ENCODE measurements at regions not wholly inside any gene's neighbourhood (a gene's known extent, or its start where the extent isn't known, plus 50 kb on each side); places are given as distances from the start of the nearest gene placed in this dataset.
"Not testable (repeated sequence)": the region's sequence is repeated elsewhere in the genome, so short reads cannot be mapped to it uniquely, and the experiment has no call there.

DNA sequence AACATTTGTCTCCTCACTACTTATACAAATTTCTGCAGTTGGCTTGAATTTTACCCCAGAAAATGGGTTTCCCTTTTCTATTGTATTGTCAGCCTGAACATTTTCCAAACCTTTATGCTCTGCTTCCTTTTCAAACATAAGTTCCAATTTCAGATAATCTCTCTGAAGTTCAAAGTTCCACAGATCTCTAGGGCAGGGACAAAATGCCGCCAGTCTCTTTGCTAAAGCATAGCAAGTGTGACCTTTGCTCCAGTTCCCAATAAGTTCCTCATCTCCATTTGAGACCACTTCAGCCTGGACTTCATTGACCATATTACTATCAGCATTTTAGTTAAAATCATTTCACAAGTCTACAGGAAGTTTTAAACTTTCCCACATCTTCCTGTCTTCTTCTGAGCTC is 571.1 kb upstream of the NRSN1 start:
- FAIRE-seq; in situ Hi-C loops (cut with HindIII; ENCODE audit: extremely low pct_ligation_motif_present, low pct_unique_long_range_greater_than_20kb): not testable (repeated sequence)

DNA sequence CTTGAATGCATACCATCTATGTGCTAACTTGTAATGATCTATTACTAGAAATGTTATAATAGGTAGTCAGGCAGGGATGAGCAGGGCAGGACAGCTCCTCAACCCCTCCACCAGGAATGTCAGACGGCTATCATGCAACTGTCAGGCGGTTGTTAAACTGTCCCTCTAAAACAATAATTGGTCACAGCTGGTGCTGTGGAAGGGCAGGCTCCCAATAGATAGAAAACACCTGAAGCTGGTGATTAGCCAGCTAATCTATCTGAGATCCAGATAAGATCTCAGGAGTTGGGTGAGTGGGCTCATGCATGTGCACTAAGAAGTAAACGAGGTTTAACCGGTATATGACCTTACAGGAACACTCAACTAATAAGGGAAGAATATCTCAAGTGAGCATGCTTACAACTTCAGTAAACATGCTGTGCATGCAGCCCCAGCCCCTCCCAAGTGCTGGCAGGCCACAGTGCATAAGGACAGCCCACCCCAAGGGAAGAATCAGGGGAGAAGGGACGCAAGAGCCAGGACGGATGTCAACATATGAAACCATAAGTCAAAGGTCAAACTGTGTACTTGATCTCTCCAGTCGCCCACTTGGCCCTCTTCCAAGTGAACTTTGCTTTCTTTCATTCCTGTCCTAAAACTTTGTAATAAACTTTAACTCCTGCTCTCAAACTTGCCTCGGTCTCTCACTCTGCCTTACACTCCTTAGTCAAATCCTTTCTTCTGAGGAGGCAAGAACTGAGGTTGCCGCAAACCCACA is 566.2 kb upstream of the NRSN1 start:
- CTCF ChIA-PET (ENCODE audit: low intra/inter-chr PET ratio, low total read pairs), result no interaction called here
- ATAC-seq (peak; percentile 73), FAIRE-seq (no peak), DNase-seq (ENCODE audit: low spot score) (peak; percentile 45)
- Histone ChIP-seq H2AFZ (ENCODE audit: low read length) (no peak overlapping the region), H3K79me2 (ENCODE audit: insufficient read depth, low read length) (no peaks in the 10 kb centered on the region), H3K36me3 (replicated peaks in 1 of 2; ENCODE audit: control insufficient read depth in 1 of 2, insufficient read depth in 2 of 2, low read length in 2 of 2) (no peaks in the 10 kb centered on the region), H3K4me1 (ENCODE audit: insufficient read depth, low read length) (peaks cover 11% of the 10 kb centered on the region), H3K9ac (ENCODE audit: insufficient read depth, low read depth, low read length) (no peak overlapping the region), H4K20me1 (ENCODE audit: insufficient read depth, low read length) (no peaks in the 10 kb centered on the region), H3K27me3 (ENCODE audit: control insufficient read depth in 1 of 2, insufficient read depth in 2 of 2, low read length in 2 of 2) (no peaks in the 10 kb centered on the region), H3K27ac (ENCODE audit: extremely low read length, insufficient read depth, low read length) (no peak overlapping the region), H3K4me3 (replicated peaks in 1 of 3; ENCODE audit: insufficient read depth in 1 of 3, low read depth in 2 of 3, low read length in 3 of 3) (no peak overlapping the region), H3K4me2 (ENCODE audit: low read depth, low read length) (peak overlapping the region; percentile 34), H3K9me3 (ENCODE audit: low read length) (peaks cover 72% of the 10 kb centered on the region)
- POLR2A ChIA-PET, result no interaction called here
- in situ Hi-C loops (cut with HindIII; ENCODE audit: extremely low pct_ligation_motif_present, low pct_unique_long_range_greater_than_20kb) (no loop called here), intact Hi-C loops (cut with micrococcal nuclease; ENCODE audit: unreplicated experiment) (no loop called here)
- 18% methylated on average over 9 of the region's 9 CpGs for WGBS (ENCODE audit: low lambda C conversion rate)
- BruUV-seq (replicated peaks), result no TSS peak
- no peak for TF ChIP-seq ZNF775 (CRISPR knock-in tag; IDR thresholded peaks at IDR 0.05; ENCODE audit: borderline replicate concordance)
- TF ChIP-seq CREM (IDR thresholded peaks at IDR 0.05), result no peak
- no peak for TF ChIP-seq CREM (CRISPR knock-in tag; IDR thresholded peaks at IDR 0.05)
- TF ChIP-seq SRF (IDR thresholded peaks at IDR 0.05; ENCODE audit: low read depth, low read length), result no peak
- no peak for TF ChIP-seq ZFYVE20 (CRISPR knock-in tag; IDR thresholded peaks at IDR 0.05; ENCODE audit: borderline replicate concordance, low read depth)
- no peak for TF ChIP-seq BCL6 (CRISPR knock-in tag; IDR thresholded peaks at IDR 0.05)
- TF ChIP-seq NR2F1 (CRISPR knock-in tag; IDR thresholded peaks at IDR 0.05), result peak; percentile 58 to 69; a peak in 3 of 4 replicates
- TF ChIP-seq ZNF605 (CRISPR knock-in tag; IDR thresholded peaks at IDR 0.05), result 0 out of 2 replicates have a peak, but pooled peaks have one; percentile 49
- no peak for TF ChIP-seq ZNF44 (CRISPR knock-in tag; IDR thresholded peaks at IDR 0.05)
- TF ChIP-seq MTA3 (CRISPR knock-in tag; IDR thresholded peaks at IDR 0.05), result no peak
- no peak for TF ChIP-seq ELF4 (CRISPR knock-in tag; IDR thresholded peaks at IDR 0.05; ENCODE audit: borderline replicate concordance)
- TF ChIP-seq, protein P1, sequence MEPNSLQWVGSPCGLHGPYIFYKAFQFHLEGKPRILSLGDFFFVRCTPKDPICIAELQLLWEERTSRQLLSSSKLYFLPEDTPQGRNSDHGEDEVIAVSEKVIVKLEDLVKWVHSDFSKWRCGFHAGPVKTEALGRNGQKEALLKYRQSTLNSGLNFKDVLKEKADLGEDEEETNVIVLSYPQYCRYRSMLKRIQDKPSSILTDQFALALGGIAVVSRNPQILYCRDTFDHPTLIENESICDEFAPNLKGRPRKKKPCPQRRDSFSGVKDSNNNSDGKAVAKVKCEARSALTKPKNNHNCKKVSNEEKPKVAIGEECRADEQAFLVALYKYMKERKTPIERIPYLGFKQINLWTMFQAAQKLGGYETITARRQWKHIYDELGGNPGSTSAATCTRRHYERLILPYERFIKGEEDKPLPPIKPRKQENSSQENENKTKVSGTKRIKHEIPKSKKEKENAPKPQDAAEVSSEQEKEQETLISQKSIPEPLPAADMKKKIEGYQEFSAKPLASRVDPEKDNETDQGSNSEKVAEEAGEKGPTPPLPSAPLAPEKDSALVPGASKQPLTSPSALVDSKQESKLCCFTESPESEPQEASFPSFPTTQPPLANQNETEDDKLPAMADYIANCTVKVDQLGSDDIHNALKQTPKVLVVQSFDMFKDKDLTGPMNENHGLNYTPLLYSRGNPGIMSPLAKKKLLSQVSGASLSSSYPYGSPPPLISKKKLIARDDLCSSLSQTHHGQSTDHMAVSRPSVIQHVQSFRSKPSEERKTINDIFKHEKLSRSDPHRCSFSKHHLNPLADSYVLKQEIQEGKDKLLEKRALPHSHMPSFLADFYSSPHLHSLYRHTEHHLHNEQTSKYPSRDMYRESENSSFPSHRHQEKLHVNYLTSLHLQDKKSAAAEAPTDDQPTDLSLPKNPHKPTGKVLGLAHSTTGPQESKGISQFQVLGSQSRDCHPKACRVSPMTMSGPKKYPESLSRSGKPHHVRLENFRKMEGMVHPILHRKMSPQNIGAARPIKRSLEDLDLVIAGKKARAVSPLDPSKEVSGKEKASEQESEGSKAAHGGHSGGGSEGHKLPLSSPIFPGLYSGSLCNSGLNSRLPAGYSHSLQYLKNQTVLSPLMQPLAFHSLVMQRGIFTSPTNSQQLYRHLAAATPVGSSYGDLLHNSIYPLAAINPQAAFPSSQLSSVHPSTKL (CRISPR knock-in tag; IDR thresholded peaks at IDR 0.05), result 0 out of 2 replicates have a peak, but pooled peaks have one; percentile 22
- TF ChIP-seq HDAC2 (CRISPR knock-in tag; IDR thresholded peaks at IDR 0.05), result no peak
- TF ChIP-seq MXD4 (CRISPR knock-in tag; IDR thresholded peaks at IDR 0.05), result no peak
- TF ChIP-seq ZNF260 (CRISPR knock-in tag; IDR thresholded peaks at IDR 0.05; ENCODE audit: borderline replicate concordance, low read depth), result no peak
- no peak for TF ChIP-seq ZNF333 (CRISPR knock-in tag; IDR thresholded peaks at IDR 0.05; ENCODE audit: borderline replicate concordance)

More for the DNA sequence above, 571.1 kb upstream of the NRSN1 start:
- peaks cover 43% of the 10 kb centered on the region for H3K9me3 ChIP-seq (ENCODE audit: low read length)
- DNase-seq (ENCODE audit: low spot score); ATAC-seq; H3K27ac ChIP-seq (ENCODE audit: extremely low read length, insufficient read depth, low read length); H3K9ac ChIP-seq (ENCODE audit: insufficient read depth, low read depth, low read length); H3K36me3 ChIP-seq (replicated peaks in 1 of 2; ENCODE audit: control insufficient read depth in 1 of 2, insufficient read depth in 2 of 2, low read length in 2 of 2); H3K79me2 ChIP-seq (ENCODE audit: insufficient read depth, low read length); CTCF ChIA-PET (ENCODE audit: low intra/inter-chr PET ratio, low total read pairs); intact Hi-C loops (cut with micrococcal nuclease; ENCODE audit: unreplicated experiment); H3K4me2 ChIP-seq (ENCODE audit: low read depth, low read length); H4K20me1 ChIP-seq (ENCODE audit: insufficient read depth, low read length); POLR2A ChIA-PET; H3K27me3 ChIP-seq (ENCODE audit: control insufficient read depth in 1 of 2, insufficient read depth in 2 of 2, low read length in 2 of 2); H3K4me3 ChIP-seq (replicated peaks in 1 of 3; ENCODE audit: insufficient read depth in 1 of 3, low read depth in 2 of 3, low read length in 3 of 3); BruUV-seq (replicated peaks); H3K4me1 ChIP-seq (ENCODE audit: insufficient read depth, low read length); H2AFZ ChIP-seq (ENCODE audit: low read length): not testable (repeated sequence)
- WGBS (ENCODE audit: low lambda C conversion rate), result 11% methylated on average over 1 of the region's 1 CpG

Measured in HepG2 (cell line).